Upper lobe of left lung (tissue), 4 donors: ENCODE measurements at regions not wholly inside any gene's neighbourhood (a gene's known extent, or its start where the extent isn't known, plus 50 kb on each side); places are given as distances from the start of the nearest gene placed in this dataset.

Experiments
- EP300 ChIP-seq, 4 donors: sonication (generic); formaldehyde crosslinking; IDR thresholded peaks; one replicate each; pipeline ENCODE4 v1.5.1; 2017; ENCODE audit warnings: antibody characterized with exemption in 4 of 4, control low read depth in 2 of 4
- POLR2A ChIP-seq, 4 donors: fragments of 450-650 bp; IDR thresholded peaks; one replicate each; pipeline ENCODE4 v1.5.1; 2016 to 2017; ENCODE audit warnings: antibody characterized with exemption in 4 of 4, mild to moderate bottlenecking in 2 of 4
- TF ChIP-seq, protein P1 (sequence below), 6 experiments: fragments of 450-650 bp in 4 of 6; fragments of 200-600 bp in 2 of 6; sonication (generic) in 2 of 6; IDR thresholded peaks; one replicate each; pipeline ENCODE4 v1.5.1; 2016 to 2019; ENCODE audit warnings: antibody characterized with exemption in 6 of 6

DNA sequence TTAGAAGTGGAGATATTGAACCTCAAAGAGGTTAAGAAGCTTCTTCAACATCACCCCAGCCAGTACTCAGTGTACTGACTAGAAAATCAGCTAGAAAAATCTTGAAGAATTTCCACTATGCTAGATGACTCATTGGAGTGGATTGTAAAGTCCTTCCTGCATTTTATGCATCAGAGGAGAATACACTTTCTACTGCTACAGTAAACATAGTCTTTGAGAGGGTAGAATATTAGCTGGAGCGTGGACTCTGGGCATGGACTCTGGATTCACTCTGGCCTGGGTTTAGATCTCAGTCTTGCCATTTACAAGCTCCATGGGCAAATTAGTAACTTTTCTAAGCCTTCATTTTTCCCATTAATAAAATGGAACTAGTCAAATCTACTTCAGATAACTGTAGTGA lies 215.9 kb downstream of the IRS1 start:
- TF ChIP-seq POLR2A (IDR thresholded peaks at IDR 0.05), result no peak
- TF ChIP-seq, protein P1, sequence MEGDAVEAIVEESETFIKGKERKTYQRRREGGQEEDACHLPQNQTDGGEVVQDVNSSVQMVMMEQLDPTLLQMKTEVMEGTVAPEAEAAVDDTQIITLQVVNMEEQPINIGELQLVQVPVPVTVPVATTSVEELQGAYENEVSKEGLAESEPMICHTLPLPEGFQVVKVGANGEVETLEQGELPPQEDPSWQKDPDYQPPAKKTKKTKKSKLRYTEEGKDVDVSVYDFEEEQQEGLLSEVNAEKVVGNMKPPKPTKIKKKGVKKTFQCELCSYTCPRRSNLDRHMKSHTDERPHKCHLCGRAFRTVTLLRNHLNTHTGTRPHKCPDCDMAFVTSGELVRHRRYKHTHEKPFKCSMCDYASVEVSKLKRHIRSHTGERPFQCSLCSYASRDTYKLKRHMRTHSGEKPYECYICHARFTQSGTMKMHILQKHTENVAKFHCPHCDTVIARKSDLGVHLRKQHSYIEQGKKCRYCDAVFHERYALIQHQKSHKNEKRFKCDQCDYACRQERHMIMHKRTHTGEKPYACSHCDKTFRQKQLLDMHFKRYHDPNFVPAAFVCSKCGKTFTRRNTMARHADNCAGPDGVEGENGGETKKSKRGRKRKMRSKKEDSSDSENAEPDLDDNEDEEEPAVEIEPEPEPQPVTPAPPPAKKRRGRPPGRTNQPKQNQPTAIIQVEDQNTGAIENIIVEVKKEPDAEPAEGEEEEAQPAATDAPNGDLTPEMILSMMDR (IDR thresholded peaks at IDR 0.05), result no peak
- no peak for TF ChIP-seq EP300 (IDR thresholded peaks at IDR 0.05)
